ENCODE measurements at regions not wholly inside any gene's neighbourhood (a gene's known extent, or its start where the extent isn't known, plus 50 kb on each side); places are given as distances from the start of the nearest gene placed in this dataset.
"Not testable (repeated sequence)": the region's sequence is repeated elsewhere in the genome, so short reads cannot be mapped to it uniquely, and the experiment has no call there.

DNA sequence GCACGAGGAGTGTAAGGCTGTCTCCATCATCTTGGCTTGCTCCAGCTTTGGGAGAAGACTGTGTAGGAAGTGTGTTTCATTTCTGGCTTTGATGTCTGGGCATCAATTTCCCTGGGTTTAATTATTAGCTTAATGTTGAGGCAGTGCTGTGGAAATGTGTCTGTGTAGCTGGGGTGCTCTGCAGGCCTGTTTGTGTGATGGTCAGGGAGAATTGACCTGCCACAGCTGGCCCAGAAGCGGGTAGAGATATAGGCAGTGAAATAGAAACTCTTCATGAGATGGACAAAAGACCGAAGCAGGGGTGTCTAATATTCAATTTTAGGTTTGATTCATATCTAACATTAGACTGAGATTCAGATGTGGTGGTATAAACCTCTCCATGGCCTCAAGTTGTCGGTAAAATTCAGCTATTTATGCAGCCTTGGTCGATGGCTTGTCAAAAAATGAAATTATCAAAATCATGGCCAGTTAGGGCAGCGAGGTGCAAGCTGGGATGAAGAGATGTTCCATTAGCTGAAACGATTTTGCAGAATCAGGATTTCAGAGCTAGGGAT lies 95.3 kb upstream of the SNX9 start:
- DNase-seq = no peak

- no peak for DNase-seq
These were observed 94.7 kb upstream of the SNX9 start for GRCh38 chr6:157728183-157728881.

GRCh38 chr6:157731221-157731620 lies 91.8 kb upstream of the SNX9 start:
- no peak for DNase-seq

GRCh38 chr6:157732007-157732406 lies 91.0 kb upstream of the SNX9 start:
- DNase-seq = no peak

DNA sequence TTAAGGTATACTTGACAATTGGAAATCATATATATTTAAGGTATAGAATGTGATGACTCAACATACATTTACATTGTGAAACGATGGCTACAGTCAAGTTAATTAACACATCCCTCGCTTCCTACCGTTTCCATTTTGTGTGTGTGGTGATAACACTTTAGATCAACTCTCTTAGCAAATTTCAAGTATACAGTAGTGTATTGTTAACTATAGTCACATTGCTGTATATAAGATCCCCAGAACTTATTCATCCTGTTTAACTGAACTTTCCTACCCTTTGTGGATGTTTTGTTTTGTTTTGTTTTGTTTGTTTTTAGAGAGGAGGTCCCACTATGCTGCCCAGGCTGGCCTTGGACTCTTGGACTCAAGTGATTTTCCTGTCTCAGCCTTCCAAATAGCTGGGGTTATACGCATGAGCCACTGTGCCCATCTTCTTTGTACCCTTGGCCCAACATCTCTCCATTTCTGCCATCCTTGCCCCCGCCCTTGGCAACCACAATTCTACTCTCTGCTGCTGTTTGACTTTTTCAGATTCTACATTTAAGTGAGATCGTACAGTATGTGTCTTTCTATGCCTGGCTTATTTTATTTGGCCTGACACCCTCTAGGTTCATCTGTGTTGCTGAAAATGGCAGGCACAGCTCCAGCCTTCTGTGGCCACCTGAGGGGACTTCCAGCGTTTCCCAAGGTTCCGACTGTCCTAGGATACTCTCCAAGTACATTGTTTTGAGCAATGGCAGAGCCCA lies 90.5 kb upstream of the SNX9 start:
- DNase-seq = no peak

- not testable (repeated sequence) for DNase-seq
These were observed 86.5 kb upstream of the SNX9 start for GRCh38 chr6:157736555-157736954.

DNA sequence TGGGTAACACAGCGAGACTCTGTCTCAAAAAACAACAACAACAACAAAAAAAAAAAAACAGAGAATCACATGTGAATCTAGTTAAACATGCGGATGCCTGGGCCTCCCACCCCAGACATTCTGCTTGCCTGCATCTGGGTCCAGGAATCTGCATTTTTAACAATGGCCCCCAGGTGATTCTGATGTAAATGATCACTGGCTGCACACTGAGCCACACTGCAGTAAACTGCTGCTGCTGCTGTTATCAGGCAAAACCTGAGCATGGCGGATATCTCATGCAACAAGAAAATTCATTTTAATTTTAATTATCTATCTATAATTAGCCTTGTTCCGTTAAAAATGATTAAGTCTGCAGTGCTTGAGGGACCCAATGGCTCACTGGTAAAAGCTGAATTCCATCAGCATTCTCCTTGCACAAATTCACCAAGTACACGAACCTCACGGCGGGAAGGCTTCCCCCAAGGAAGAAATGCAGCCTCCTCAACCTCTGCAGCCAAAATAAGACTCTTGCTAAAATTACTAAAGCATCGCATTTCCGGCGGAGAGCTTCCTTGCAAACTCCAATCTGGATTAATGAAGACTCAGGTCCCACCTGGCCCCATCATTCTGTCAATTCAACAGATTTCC lies 81.6 kb upstream of the SNX9 start:
- no peak for DNase-seq

GRCh38 chr6:157741948-157742556 lies 81.0 kb upstream of the SNX9 start:
- DNase-seq = no peak

DNA sequence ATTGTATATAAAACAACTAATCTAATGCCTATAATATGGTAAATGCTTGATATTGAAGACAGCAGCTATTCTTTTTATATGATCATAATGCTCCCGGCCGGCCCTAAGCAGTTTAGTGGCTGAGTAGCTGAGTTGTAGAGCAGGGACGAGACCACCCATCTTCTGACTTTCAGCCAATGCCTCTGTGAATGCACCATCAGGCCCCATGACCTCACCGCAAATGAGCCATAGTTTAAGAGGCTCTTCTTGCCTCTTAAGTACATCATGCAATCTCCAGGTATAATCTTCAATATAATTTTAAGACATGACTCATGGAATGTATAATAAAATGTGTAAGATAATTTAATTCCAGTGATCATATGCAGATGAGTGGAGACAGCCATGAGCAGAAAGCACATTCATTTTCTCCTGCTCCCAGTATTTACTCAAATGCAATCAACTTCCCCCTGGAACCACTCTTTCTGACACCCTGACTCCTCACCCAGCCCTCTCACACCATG lies 78.9 kb upstream of the SNX9 start:
- DNase-seq = no peak

- DNase-seq = no peak
These were observed 76.1 kb upstream of the SNX9 start for GRCh38 chr6:157746897-157747296.

DNA sequence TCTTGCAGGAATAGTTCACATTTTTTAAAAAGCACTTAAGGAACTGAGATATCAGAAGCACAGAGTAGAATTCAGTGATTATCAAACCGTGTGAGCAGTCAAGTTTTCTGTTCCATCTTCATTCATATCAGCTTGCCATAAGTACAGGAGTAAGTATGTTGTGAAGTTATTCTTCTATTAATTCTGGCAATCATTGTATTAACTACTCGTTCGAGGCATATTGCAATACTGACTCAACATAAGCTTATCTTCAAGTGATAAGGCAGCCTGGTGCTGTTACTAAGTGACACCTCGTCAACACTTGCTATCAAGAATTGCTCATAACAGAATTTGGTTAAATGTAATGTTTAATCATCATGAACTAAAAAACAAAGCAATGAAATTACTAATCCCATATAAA lies 75.7 kb upstream of the SNX9 start:
- DNase-seq = no peak

GRCh38 chr6:157748839-157749571 lies 74.0 kb upstream of the SNX9 start:
- no peak for DNase-seq

DNA sequence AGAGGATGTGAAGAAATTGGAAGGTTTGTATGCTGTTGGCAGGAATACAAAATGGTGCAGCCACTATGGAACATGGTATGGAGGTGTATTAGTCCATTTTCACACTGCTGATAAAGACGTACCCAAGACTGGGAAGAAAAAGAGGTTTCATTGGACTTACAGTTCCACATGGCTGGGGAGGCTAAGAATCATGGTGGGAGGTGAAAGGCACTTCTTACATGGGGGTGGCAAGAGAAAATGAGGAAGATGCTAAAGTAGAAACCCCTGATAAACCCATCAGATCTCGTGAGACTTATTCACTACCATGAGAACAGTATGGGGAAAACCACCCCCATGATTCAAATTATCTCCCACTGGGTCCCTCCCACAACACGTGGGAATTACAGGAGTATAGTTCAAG lies 72.1 kb upstream of the SNX9 start:
- not testable (repeated sequence) for DNase-seq

- no peak for DNase-seq
These were observed 71.4 kb upstream of the SNX9 start for GRCh38 chr6:157751547-157752200.

DNA sequence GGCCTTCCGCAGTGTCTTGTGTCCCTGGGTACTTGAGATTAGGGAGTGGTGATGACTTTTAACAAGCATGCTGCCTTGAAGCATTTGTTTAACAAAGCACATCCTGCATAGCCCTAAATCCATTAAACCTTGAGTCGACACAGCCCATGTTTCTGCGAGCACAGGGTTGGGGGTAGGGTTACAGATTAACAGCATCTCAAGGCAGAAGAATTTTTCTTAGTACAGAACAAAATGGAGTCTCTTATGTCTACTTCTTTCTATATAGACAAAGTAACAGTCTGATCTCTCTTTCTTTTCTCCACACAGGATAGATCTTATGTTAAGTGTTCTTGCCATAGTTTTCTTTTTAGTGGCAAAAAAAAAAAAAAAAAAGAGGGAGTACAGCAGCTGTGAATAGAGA lies 70.2 kb upstream of the SNX9 start:
- not testable (repeated sequence) for DNase-seq

DNA sequence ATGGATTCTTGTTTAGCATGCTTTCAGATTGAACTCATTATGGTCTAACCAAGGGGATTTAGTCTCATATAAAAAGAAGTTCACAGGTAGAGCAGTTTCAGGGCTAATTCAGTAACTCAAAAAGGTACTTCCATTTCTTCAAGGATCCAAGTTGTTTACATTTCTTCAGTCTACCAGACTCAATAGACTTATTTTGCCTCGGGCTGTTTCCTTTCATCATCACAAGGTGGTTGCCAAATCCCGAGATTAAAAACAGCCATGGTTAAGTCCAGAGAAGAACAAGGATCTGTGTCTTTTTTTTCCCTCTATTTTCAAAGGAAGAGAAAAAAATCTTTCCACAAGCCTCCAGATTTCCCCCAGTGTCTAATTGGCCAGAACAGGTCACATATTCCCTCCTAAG lies 69.8 kb upstream of the SNX9 start:
- no peak for DNase-seq

DNA sequence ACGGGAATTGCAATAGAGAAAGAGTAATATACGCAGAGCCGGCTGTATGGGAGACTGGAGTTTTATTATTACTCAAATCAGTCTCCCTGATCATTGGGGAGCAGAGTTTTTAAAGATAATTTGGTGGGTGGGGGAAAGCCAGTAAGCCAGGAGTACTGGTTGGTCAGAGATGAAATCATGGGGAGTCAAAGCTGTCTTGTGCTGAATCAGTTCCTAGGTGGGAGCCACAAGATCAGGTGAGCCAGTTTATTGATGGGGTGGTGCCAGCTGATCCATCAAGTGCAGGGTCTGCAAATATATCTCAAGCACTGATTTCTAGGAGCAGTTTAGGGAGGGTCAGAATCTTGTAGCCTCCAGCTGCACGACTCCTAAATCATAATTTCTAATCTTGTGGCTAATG lies 69.2 kb upstream of the SNX9 start:
- DNase-seq = not testable (repeated sequence)

DNA sequence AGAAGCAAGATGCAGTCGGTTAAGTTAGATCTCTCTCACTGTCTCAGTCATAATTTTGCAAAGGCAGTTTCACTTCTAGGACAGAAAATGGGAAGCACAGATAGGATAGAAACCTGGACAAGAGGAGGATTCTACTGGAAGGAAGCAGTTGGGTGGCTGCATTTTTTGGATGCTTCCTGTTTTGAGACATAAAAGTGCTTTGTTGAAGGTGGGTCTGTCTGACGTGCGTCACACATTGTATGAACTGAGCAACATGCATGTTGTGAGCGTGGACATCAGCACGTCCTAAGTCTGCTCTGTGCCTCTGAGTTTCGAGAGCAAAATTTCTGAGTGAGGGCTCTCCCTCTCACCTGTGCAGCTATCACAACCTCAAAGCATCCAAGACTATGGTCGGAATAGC lies 68.7 kb upstream of the SNX9 start:
- no peak for DNase-seq

GRCh38 chr6:157755032-157755745 lies 67.9 kb upstream of the SNX9 start:
- DNase-seq = no peak

GRCh38 chr6:157755746-157756411 lies 67.2 kb upstream of the SNX9 start:
- DNase-seq = no peak
